ENCODE measurements at regions not wholly inside any gene's neighbourhood (a gene's known extent, or its start where the extent isn't known, plus 50 kb on each side); places are given as distances from the start of the nearest gene placed in this dataset.

GRCh38 chr11:71135112-71135511, 117.3 kb downstream of the SHANK2 start:
- Histone ChIP-seq H3K9me2 (replicated peaks; ENCODE audit: insufficient read depth, low read length) (no peaks in the 10 kb centered on the region), H3K4me2 (ENCODE audit: low read depth, low read length, poor library complexity, severe bottlenecking) (no peak overlapping the region), H2AFZ (ENCODE audit: low read depth, low read length, severe bottlenecking) (no peak overlapping the region), H3K27me3 (ENCODE audit: low read length) (no peaks in the 10 kb centered on the region), H3K79me2 (ENCODE audit: insufficient read depth, low read length) (no peaks in the 10 kb centered on the region), H3K9ac (ENCODE audit: low read length) (no peak overlapping the region), H3K36me3 (ENCODE audit: low read length) (no peaks in the 10 kb centered on the region), H4K20me1 (ENCODE audit: low read depth, low read length) (no peaks in the 10 kb centered on the region), H3K27ac (ENCODE audit: low read depth, low read length) (no peak overlapping the region), H3K9me3 (ENCODE audit: insufficient read depth, low read length) (no peaks in the 10 kb centered on the region), H3K4me3 (ENCODE audit: insufficient read depth, low read length, poor library complexity, severe bottlenecking) (no peak overlapping the region), H3F3A (ENCODE audit: insufficient read depth) (no peaks in the 10 kb centered on the region)
- TF ChIP-seq EZH2phosphoT487 (conservative IDR thresholded peaks at IDR 0.05; ENCODE audit: low read length) (no peak), CTCF (IDR thresholded peaks at IDR 0.05; ENCODE audit: insufficient read depth, low read length, poor library complexity, severe bottlenecking) (no peak)

- no peak overlapping the region for H3K4me3 ChIP-seq (ENCODE audit: insufficient read depth, low read length, poor library complexity, severe bottlenecking)
- H3K79me2 ChIP-seq (ENCODE audit: insufficient read depth, low read length) = no peaks in the 10 kb centered on the region
- H3K9ac ChIP-seq (ENCODE audit: low read length) = no peak overlapping the region
- no peaks in the 10 kb centered on the region for H3F3A ChIP-seq (ENCODE audit: insufficient read depth)
- TF ChIP-seq CTCF (IDR thresholded peaks at IDR 0.05; ENCODE audit: insufficient read depth, low read length, poor library complexity, severe bottlenecking) = no peak
- no peak for TF ChIP-seq EZH2phosphoT487 (conservative IDR thresholded peaks at IDR 0.05; ENCODE audit: low read length)
- H3K4me2 ChIP-seq (ENCODE audit: low read depth, low read length, poor library complexity, severe bottlenecking) = no peak overlapping the region
- H2AFZ ChIP-seq (ENCODE audit: low read depth, low read length, severe bottlenecking) = no peak overlapping the region
- no peaks in the 10 kb centered on the region for H3K9me3 ChIP-seq (ENCODE audit: insufficient read depth, low read length)
- H4K20me1 ChIP-seq (ENCODE audit: low read depth, low read length) = no peaks in the 10 kb centered on the region
- no peaks in the 10 kb centered on the region for H3K36me3 ChIP-seq (ENCODE audit: low read length)
- H3K27me3 ChIP-seq (ENCODE audit: low read length) = no peaks in the 10 kb centered on the region
- no peak overlapping the region for H3K27ac ChIP-seq (ENCODE audit: low read depth, low read length)
- H3K9me2 ChIP-seq (replicated peaks; ENCODE audit: insufficient read depth, low read length) = no peaks in the 10 kb centered on the region
These were observed 118.4 kb downstream of the SHANK2 start for GRCh38 chr11:71133946-71134345.

- Histone ChIP-seq H3K79me2 (ENCODE audit: insufficient read depth, low read length) (no peaks in the 10 kb centered on the region), H3K9me3 (ENCODE audit: insufficient read depth, low read length) (no peaks in the 10 kb centered on the region), H4K20me1 (ENCODE audit: low read depth, low read length) (no peaks in the 10 kb centered on the region), H3K4me2 (ENCODE audit: low read depth, low read length, poor library complexity, severe bottlenecking) (no peak overlapping the region), H3F3A (ENCODE audit: insufficient read depth) (no peaks in the 10 kb centered on the region), H3K27me3 (ENCODE audit: low read length) (no peaks in the 10 kb centered on the region), H3K27ac (ENCODE audit: low read depth, low read length) (no peak overlapping the region), H3K9me2 (replicated peaks; ENCODE audit: insufficient read depth, low read length) (no peaks in the 10 kb centered on the region), H3K4me3 (ENCODE audit: insufficient read depth, low read length, poor library complexity, severe bottlenecking) (no peak overlapping the region), H2AFZ (ENCODE audit: low read depth, low read length, severe bottlenecking) (no peak overlapping the region), H3K36me3 (ENCODE audit: low read length) (no peaks in the 10 kb centered on the region), H3K9ac (ENCODE audit: low read length) (no peak overlapping the region)
- TF ChIP-seq EZH2phosphoT487 (conservative IDR thresholded peaks at IDR 0.05; ENCODE audit: low read length) = no peak
- no peak for TF ChIP-seq CTCF (IDR thresholded peaks at IDR 0.05; ENCODE audit: insufficient read depth, low read length, poor library complexity, severe bottlenecking)
These were observed 120.5 kb downstream of the SHANK2 start for GRCh38 chr11:71131861-71132260.
